HCT116 (cell line): ENCODE measurements at regions not wholly inside any gene's neighbourhood (a gene's known extent, or its start where the extent isn't known, plus 50 kb on each side); places are given as distances from the start of the nearest gene placed in this dataset.

ENCODE experiments used
- ATAC-seq: fragments of 200-7000 bp; cut with Tn5 transposase; 2 replicates; pipeline ENCODE4 v1.9.1; 2020; ENCODE audit warnings: mild to moderate bottlenecking, moderate library complexity
- BruUV-seq: library from RNA; stranded (reverse); fragments of 400-500 nt; replicated peaks from 2 replicates; lab custom pipeline; 2021; lab: Mats Ljungman, UMichigan
- CTCF ChIA-PET: fragments of 300-600 bp; sonication (Branson Sonifier 250); formaldehyde crosslinking; loops from one replicate; lab custom pipeline; 2021; ENCODE audit warnings: antibody characterized with exemption; lab: Charles Lee
- POLR2A ChIA-PET: fragments of 300-600, 350-600 bp; sonication (Branson Sonifier 250); formaldehyde crosslinking; loops from one replicate; lab custom pipeline; 2021; ENCODE audit warnings: antibody characterized with exemption; lab: Charles Lee
- RAD21 ChIA-PET, 2 experiments: fragments of 300-600 bp; sonication (Branson Sonifier 250); formaldehyde crosslinking; loops; one replicate each; lab custom pipeline; 2023; ENCODE audit warnings: low total read pairs in 2 of 2; ENCODE audit not compliant: uncharacterized antibody in 2 of 2, unreplicated experiment in 2 of 2, low non-redundant PET in 1 of 2; lab: Charles Lee
- DNase-seq: peaks from one replicate; pipeline ENCODE4 v3.0.0-alpha.2; 2010; ENCODE audit warnings: low read depth, low spot score
- H2AFZ ChIP-seq: fragments of 200-600 bp; shearing (Covaris generic), sonication (generic); 2 replicates; pipeline ENCODE4 v1.6.1; 2017; ENCODE audit warnings: low read depth, mixed run types, mixed read lengths, antibody characterized with exemption, low read length; ENCODE audit not compliant: poor library complexity, severe bottlenecking
- H3K27ac ChIP-seq: 2 replicates; pipeline ENCODE4 v1.5.1; 2012; ENCODE audit warnings: low read depth, low read length
- H3K27me3 ChIP-seq: fragments of 200-600 bp; sonication (generic); 2 replicates; pipeline ENCODE4 v1.6.1; 2016; ENCODE audit warnings: mixed run types, low read length, mixed read lengths; ENCODE audit not compliant: insufficient read depth
- H3K36me3 ChIP-seq, 2 experiments: fragments of 200-500 bp in 1 of 2; fragments of 200-600 bp in 1 of 2; sonication (Bioruptor generic) in 1 of 2; sonication (generic) in 1 of 2; 2 replicates each; pipeline versions ENCODE4 v1.5.1 to v1.6.1; 2014 to 2016; ENCODE audit warnings: low read length in 2 of 2, inconsistent platforms in 1 of 2, mixed read lengths in 1 of 2, mixed run types in 1 of 2; ENCODE audit not compliant: insufficient read depth in 2 of 2, control insufficient read depth in 1 of 2
- H3K4me1 ChIP-seq, 2 experiments: fragments of 200-600 bp in 1 of 2; sonication (generic) in 1 of 2; 2 replicates each; pipeline versions ENCODE4 v1.5.1 to v1.6.1; 2012 to 2017; ENCODE audit warnings: low read length in 2 of 2, inconsistent platforms in 1 of 2, mild to moderate bottlenecking in 1 of 2, mixed read lengths in 1 of 2, mixed run types in 1 of 2, moderate library complexity in 1 of 2; ENCODE audit not compliant: insufficient read depth in 2 of 2, control insufficient read depth in 1 of 2
- H3K4me2 ChIP-seq: fragments of 200-600 bp; sonication (generic); 2 replicates; pipeline ENCODE4 v1.6.1; 2017; ENCODE audit warnings: mixed run types, low read length, mixed read lengths
- H3K4me3 ChIP-seq, 2 experiments: fragments of 200-600 bp in 1 of 2; sonication (generic) in 1 of 2; replicated peaks in 1 of 2; 2 replicates each; pipeline ENCODE4 v1.5.1; 2011 to 2016; ENCODE audit warnings: low read length in 2 of 2, control low read depth in 1 of 2, low read depth in 1 of 2, mild to moderate bottlenecking in 1 of 2, mixed read lengths in 1 of 2, mixed run types in 1 of 2
- H3K79me2 ChIP-seq: fragments of 200-600 bp; sonication (generic); 2 replicates; pipeline ENCODE4 v1.6.1; 2017; ENCODE audit warnings: mild to moderate bottlenecking, mixed run types, low read length, moderate library complexity, mixed read lengths; ENCODE audit not compliant: insufficient read depth
- H3K9ac ChIP-seq: fragments of 200-600 bp; sonication (generic); 2 replicates; pipeline ENCODE4 v1.6.1; 2016; ENCODE audit warnings: low read length, mixed read lengths
- H3K9me2 ChIP-seq: fragments of 200-600 bp; sonication (generic), shearing (Covaris generic); 2 replicates; pipeline ENCODE4 v1.6.1; 2017; ENCODE audit warnings: mixed run types, mild to moderate bottlenecking, moderate library complexity; ENCODE audit not compliant: insufficient read depth
- H3K9me3 ChIP-seq, 2 experiments: fragments of 200-500 bp in 1 of 2; fragments of 200-600 bp in 1 of 2; sonication (Bioruptor generic) in 1 of 2; sonication (generic) in 1 of 2; 2 replicates each; pipeline ENCODE4 v1.6.1; 2014 to 2017; ENCODE audit warnings: low read length in 2 of 2, mixed read lengths in 2 of 2, inconsistent platforms in 1 of 2, low read depth in 1 of 2, mild to moderate bottlenecking in 1 of 2, mixed run types in 1 of 2, moderate library complexity in 1 of 2; ENCODE audit not compliant: control insufficient read depth in 1 of 2, insufficient read depth in 1 of 2
- H4K20me1 ChIP-seq: fragments of 200-600 bp; sonication (generic), shearing (Covaris generic); 2 replicates; pipeline ENCODE4 v1.6.1; 2017; ENCODE audit warnings: mixed run types, mild to moderate bottlenecking, moderate library complexity; ENCODE audit not compliant: insufficient read depth
- CBX3 ChIP-seq: IDR thresholded peaks from 2 replicates; pipeline ENCODE4 v1.6.1; 2012; ENCODE audit warnings: low read depth
- CEBPB ChIP-seq: IDR thresholded peaks from 2 replicates; pipeline ENCODE4 v1.6.1; 2012; ENCODE audit warnings: low read depth
- EGR1 ChIP-seq: IDR thresholded peaks from 2 replicates; pipeline ENCODE4 v1.6.1; 2012; ENCODE audit warnings: low read depth
- ELF1 ChIP-seq: IDR thresholded peaks from 2 replicates; pipeline ENCODE4 v1.6.1; 2012; ENCODE audit warnings: low read depth, borderline replicate concordance
- EZH2phosphoT487 ChIP-seq: fragments of 200-600 bp; IDR thresholded peaks from 2 replicates; pipeline ENCODE4 v1.6.1; 2018; ENCODE audit warnings: antibody characterized with exemption, borderline replicate concordance
- FOSL1 ChIP-seq: IDR thresholded peaks from 2 replicates; pipeline ENCODE4 v1.6.1; 2012; ENCODE audit warnings: low read depth
- POLR2A ChIP-seq: IDR thresholded peaks from 2 replicates; pipeline ENCODE4 v1.7.0; 2011; ENCODE audit warnings: borderline replicate concordance; ENCODE audit not compliant: insufficient read depth, insufficient read length; ENCODE audit errors: extremely low read depth
- POLR2AphosphoS5 ChIP-seq: IDR thresholded peaks from 2 replicates; pipeline ENCODE4 v1.6.1; 2011; ENCODE audit warnings: mild to moderate bottlenecking, low read depth, low read length, moderate library complexity
- REST ChIP-seq: IDR thresholded peaks from 2 replicates; pipeline ENCODE4 v1.6.1; 2012; ENCODE audit warnings: low read depth
- SIN3A ChIP-seq: IDR thresholded peaks from 2 replicates; pipeline ENCODE4 v1.6.1; 2012; ENCODE audit warnings: low read depth
- SRF ChIP-seq: IDR thresholded peaks from 2 replicates; pipeline ENCODE4 v1.6.1; 2012; ENCODE audit warnings: low read depth
- ZBTB33 ChIP-seq: IDR thresholded peaks from 2 replicates; pipeline ENCODE4 v1.6.1; 2011; ENCODE audit warnings: mild to moderate bottlenecking, low read length, moderate library complexity; ENCODE audit not compliant: insufficient replicate concordance; ENCODE audit errors: extremely low read depth
- ZFX ChIP-seq: fragments of 450-650 bp; IDR thresholded peaks from 2 replicates; pipeline ENCODE4 v1.6.1; 2017
- intact Hi-C: fragments of 100-400 bp; cut with micrococcal nuclease; formaldehyde crosslinking; loops from 2 replicates; pipeline ENCODE4 v1.10.0; 2022

GRCh38 chr1:238589843-238590435 lies 699.2 kb upstream of the ZP4 start:
- no peaks in the 10 kb centered on the region for H3K36me3 ChIP-seq
- ATAC-seq: no peak
- peaks cover 6 to 22% of the 10 kb centered on the region in 2 experiments; a peak in 2 of 4 replicates for H3K9me3 ChIP-seq
- BruUV-seq: no TSS peak
- no peaks in the 10 kb centered on the region for H3K27me3 ChIP-seq
- no peak overlapping the region for H2AFZ ChIP-seq
- H3K9ac ChIP-seq: no peak overlapping the region
- H3K9me2 ChIP-seq: no peaks in the 10 kb centered on the region
- intact Hi-C loops: no loop called here
- no peak for TF ChIP-seq POLR2A
- TF ChIP-seq, all 23 proteins: peak for 0
- Histone ChIP-seq H3K27ac (no peak overlapping the region), H3K4me3 (no peak overlapping the region), H4K20me1 (no peaks in the 10 kb centered on the region), H3K79me2 (no peaks in the 10 kb centered on the region), H3K4me1 (no peaks in the 10 kb centered on the region), H3K4me2 (no peak overlapping the region)
- ChIA-PET RAD21 (no interaction called here), CTCF (no interaction called here), POLR2A (no interaction called here)
- DNase-seq: no peak

DNA sequence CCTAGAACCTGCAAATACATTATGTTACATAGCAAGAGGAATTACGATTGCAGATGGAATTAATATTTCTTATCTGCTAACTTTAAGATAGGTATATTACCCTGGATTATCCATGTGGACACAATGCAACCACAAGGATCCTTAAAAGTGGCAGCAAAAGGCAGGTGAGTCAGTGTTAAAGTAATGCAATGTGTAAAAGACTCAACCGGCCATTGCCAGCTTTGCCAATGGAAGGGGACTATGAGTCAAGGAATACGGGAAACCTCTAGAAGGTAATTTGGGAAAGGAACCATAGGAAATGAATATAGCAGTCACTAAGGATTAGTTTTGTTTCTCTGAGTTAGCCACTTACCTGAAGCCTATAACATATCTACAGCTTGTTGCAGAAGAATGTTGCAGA lies 692.1 kb upstream of the ZP4 start:
- Histone ChIP-seq H3K36me3 (no peaks in the 10 kb centered on the region; a peak in 1 of 4 replicates), H3K9me2 (no peaks in the 10 kb centered on the region), H3K4me1 (no peaks in the 10 kb centered on the region), H3K79me2 (no peaks in the 10 kb centered on the region), H3K4me2 (no peak overlapping the region), H3K27ac (no peak overlapping the region), H3K27me3 (no peaks in the 10 kb centered on the region), H2AFZ (no peak overlapping the region), H3K9ac (no peak overlapping the region), H3K9me3 (peaks cover 4 to 13% of the 10 kb centered on the region in 2 experiments; a peak in 2 of 4 replicates), H3K4me3 (no peak overlapping the region), H4K20me1 (no peaks in the 10 kb centered on the region)
- RAD21 ChIA-PET: no interaction called here
- CTCF ChIA-PET: no interaction called here
- intact Hi-C loops: no loop called here
- ATAC-seq: no peak
- TF ChIP-seq EGR1 (no peak), FOSL1 (no peak), REST (no peak), ZBTB33 (no peak), SIN3A (no peak), POLR2A (no peak), ELF1 (no peak), SRF (no peak), POLR2AphosphoS5 (no peak), CEBPB (no peak), EZH2phosphoT487 (no peak), ZFX (no peak), CBX3 (no peak)
- POLR2A ChIA-PET: no interaction called here
- DNase-seq: no peak
- no TSS peak for BruUV-seq
